ENCODE measurements at regions not wholly inside any gene's neighbourhood (a gene's known extent, or its start where the extent isn't known, plus 50 kb on each side); places are given as distances from the start of the nearest gene placed in this dataset.
"Not testable (repeated sequence)": the region's sequence is repeated elsewhere in the genome, so short reads cannot be mapped to it uniquely, and the experiment has no call there.

GRCh38 chr12:18886962-18887361, 149.0 kb downstream of the CAPZA3 start:
- in situ Hi-C loops (cut with HindIII; ENCODE audit: low pct_unique_long_range_greater_than_20kb, low sequenced_read_pairs), result no loop called here
- no peak for DNase-seq (ENCODE audit: low read depth, low spot score)

GRCh38 chr12:18887368-18887767, 149.4 kb downstream of the CAPZA3 start:
- no peak for DNase-seq (ENCODE audit: low read depth, low spot score)
- in situ Hi-C loops (cut with HindIII; ENCODE audit: low pct_unique_long_range_greater_than_20kb, low sequenced_read_pairs), result no loop called here

GRCh38 chr12:18888047-18888446, 150.1 kb downstream of the CAPZA3 start:
- in situ Hi-C loops (cut with HindIII; ENCODE audit: low pct_unique_long_range_greater_than_20kb, low sequenced_read_pairs), result no loop called here
- DNase-seq (ENCODE audit: low read depth, low spot score), result no peak

GRCh38 chr12:18890621-18891020, 152.7 kb downstream of the CAPZA3 start:
- DNase-seq (ENCODE audit: low read depth, low spot score); in situ Hi-C loops (cut with HindIII; ENCODE audit: low pct_unique_long_range_greater_than_20kb, low sequenced_read_pairs): not testable (repeated sequence)

- in situ Hi-C loops (cut with HindIII; ENCODE audit: low pct_unique_long_range_greater_than_20kb, low sequenced_read_pairs), result no loop called here
- DNase-seq (ENCODE audit: low read depth, low spot score), result no peak
Measured at GRCh38 chr12:18895540-18895939, 157.6 kb downstream of the CAPZA3 start.

- in situ Hi-C loops (cut with HindIII; ENCODE audit: low pct_unique_long_range_greater_than_20kb, low sequenced_read_pairs), result no loop called here
- DNase-seq (ENCODE audit: low read depth, low spot score), result no peak
Measured at GRCh38 chr12:18895946-18896345, 158.0 kb downstream of the CAPZA3 start.

GRCh38 chr12:18897823-18898222, 159.9 kb downstream of the CAPZA3 start:
- no peak for DNase-seq (ENCODE audit: low read depth, low spot score)
- in situ Hi-C loops (cut with HindIII; ENCODE audit: low pct_unique_long_range_greater_than_20kb, low sequenced_read_pairs), result no loop called here

- in situ Hi-C loops (cut with HindIII; ENCODE audit: low pct_unique_long_range_greater_than_20kb, low sequenced_read_pairs), result no loop called here
- no peak for DNase-seq (ENCODE audit: low read depth, low spot score)
Measured at GRCh38 chr12:18898470-18898869, 160.6 kb downstream of the CAPZA3 start.

GRCh38 chr12:18899162-18899561, 161.2 kb downstream of the CAPZA3 start:
- in situ Hi-C loops (cut with HindIII; ENCODE audit: low pct_unique_long_range_greater_than_20kb, low sequenced_read_pairs), result no loop called here
- DNase-seq (ENCODE audit: low read depth, low spot score), result no peak

GRCh38 chr12:18899678-18900317, 161.9 kb downstream of the CAPZA3 start:
- DNase-seq (ENCODE audit: low read depth, low spot score), result peak; percentile 24
- in situ Hi-C loops (cut with HindIII; ENCODE audit: low pct_unique_long_range_greater_than_20kb, low sequenced_read_pairs), result no loop called here

GRCh38 chr12:18905134-18905533, 167.2 kb downstream of the CAPZA3 start:
- DNase-seq (ENCODE audit: low read depth, low spot score), result no peak
- in situ Hi-C loops (cut with HindIII; ENCODE audit: low pct_unique_long_range_greater_than_20kb, low sequenced_read_pairs), result no loop called here

GRCh38 chr12:18906395-18906794, 168.5 kb downstream of the CAPZA3 start:
- in situ Hi-C loops (cut with HindIII; ENCODE audit: low pct_unique_long_range_greater_than_20kb, low sequenced_read_pairs), result no loop called here
- DNase-seq (ENCODE audit: low read depth, low spot score), result no peak

GRCh38 chr12:18907127-18907526, 169.2 kb downstream of the CAPZA3 start:
- in situ Hi-C loops (cut with HindIII; ENCODE audit: low pct_unique_long_range_greater_than_20kb, low sequenced_read_pairs), result no loop called here
- DNase-seq (ENCODE audit: low read depth, low spot score), result no peak

GRCh38 chr12:18907728-18908127, 169.8 kb downstream of the CAPZA3 start:
- in situ Hi-C loops (cut with HindIII; ENCODE audit: low pct_unique_long_range_greater_than_20kb, low sequenced_read_pairs), result no loop called here
- no peak for DNase-seq (ENCODE audit: low read depth, low spot score)

GRCh38 chr12:18908191-18908590, 170.3 kb downstream of the CAPZA3 start:
- in situ Hi-C loops (cut with HindIII; ENCODE audit: low pct_unique_long_range_greater_than_20kb, low sequenced_read_pairs), result no loop called here
- no peak for DNase-seq (ENCODE audit: low read depth, low spot score)

- in situ Hi-C loops (cut with HindIII; ENCODE audit: low pct_unique_long_range_greater_than_20kb, low sequenced_read_pairs), result no loop called here
- DNase-seq (ENCODE audit: low read depth, low spot score), result no peak
Measured at GRCh38 chr12:18919871-18920511, 182.1 kb downstream of the CAPZA3 start.

GRCh38 chr12:18922851-18923250, 184.9 kb downstream of the CAPZA3 start:
- in situ Hi-C loops (cut with HindIII; ENCODE audit: low pct_unique_long_range_greater_than_20kb, low sequenced_read_pairs), result no loop called here

GRCh38 chr12:18923721-18924120, 185.8 kb downstream of the CAPZA3 start:
- DNase-seq (ENCODE audit: low read depth, low spot score), result no peak
- in situ Hi-C loops (cut with HindIII; ENCODE audit: low pct_unique_long_range_greater_than_20kb, low sequenced_read_pairs), result no loop called here

More at GRCh38 chr12:18922851-18923250, 184.9 kb downstream of the CAPZA3 start:
- no peak for DNase-seq (ENCODE audit: low read depth, low spot score)

GRCh38 chr12:18926188-18926587, 188.3 kb downstream of the CAPZA3 start:
- no peak for DNase-seq (ENCODE audit: low read depth, low spot score)
- in situ Hi-C loops (cut with HindIII; ENCODE audit: low pct_unique_long_range_greater_than_20kb, low sequenced_read_pairs), result no loop called here
